Karpas-422 (cell line): ENCODE measurements at regions not wholly inside any gene's neighbourhood (a gene's known extent, or its start where the extent isn't known, plus 50 kb on each side); places are given as distances from the start of the nearest gene placed in this dataset. TPM values are rescaled to one million over a fixed set of nuclear protein-coding genes. Genes with fewer than 3 reads are reported as not detected.

Source experiments
- small RNA-seq: library from RNA; depleted of rRNA; stranded (forward); fragments of <200 nt; gene quantifications from one replicate; pipeline ENCODE3, GENCODE V24; 2014

Small RNA genes in the stretch of these regions (small RNA-seq; reads per million reads assigned to genes)
- not detected for gene MIR3169
- not detected for gene RNY3P5
